SH-SY5Y (cell line): ENCODE measurements at regions not wholly inside any gene's neighbourhood (a gene's known extent, or its start where the extent isn't known, plus 50 kb on each side); places are given as distances from the start of the nearest gene placed in this dataset.

Experiments
- GATA2 ChIP-seq: IDR thresholded peaks from 2 replicates; pipeline ENCODE4 v1.6.1; 2011; ENCODE audit warnings: mild to moderate bottlenecking, low read depth, low read length
- GATA3 ChIP-seq: IDR thresholded peaks from 2 replicates; pipeline ENCODE4 v1.6.1; 2011; ENCODE audit warnings: low read depth, mild to moderate bottlenecking, low read length, moderate library complexity

- no peak for TF ChIP-seq GATA2
- TF ChIP-seq GATA3 = no peak
Observed at GRCh38 chr1:59230622-59231021, 66.3 kb upstream of the FGGY start.
